DND-41 (cell line): ENCODE measurements at regions not wholly inside any gene's neighbourhood (a gene's known extent, or its start where the extent isn't known, plus 50 kb on each side); places are given as distances from the start of the nearest gene placed in this dataset.

Experiments
- ATAC-seq: fragments of 200-7000 bp; cut with Tn5 transposase; 3 replicates; pipeline ENCODE4 v1.9.1; 2021; ENCODE audit warnings: low read depth; ENCODE audit not compliant: insufficient read depth
- DNase-seq: peaks from one replicate; pipeline ENCODE4 v3.0.0-alpha.2; 2020
- H2AFZ ChIP-seq: 2 replicates; pipeline ENCODE4 v1.6.0; 2012; ENCODE audit warnings: low read depth, low read length
- H3K27ac ChIP-seq: 2 replicates; pipeline ENCODE4 v1.5.1; 2012; ENCODE audit warnings: low read length, inconsistent platforms
- H3K27me3 ChIP-seq: fragments of 200-600 bp; sonication (generic); 2 replicates; pipeline ENCODE4 v1.6.0; 2012; ENCODE audit warnings: low read length, mild to moderate bottlenecking, inconsistent platforms; ENCODE audit not compliant: insufficient read depth, poor library complexity
- H3K36me3 ChIP-seq: 2 replicates; pipeline ENCODE4 v1.5.1; 2012; ENCODE audit warnings: low read length, inconsistent platforms; ENCODE audit not compliant: insufficient read depth
- H3K4me1 ChIP-seq: 2 replicates; pipeline ENCODE4 v1.5.1; 2012; ENCODE audit warnings: mild to moderate bottlenecking, low read length; ENCODE audit not compliant: insufficient read depth
- H3K4me2 ChIP-seq: 2 replicates; pipeline ENCODE4 v1.6.0; 2012; ENCODE audit warnings: mild to moderate bottlenecking, moderate library complexity, low read length, inconsistent platforms; ENCODE audit not compliant: insufficient read depth
- H3K4me3 ChIP-seq, 2 experiments: fragments of 200-600 bp in 1 of 2; shearing (Covaris generic) in 1 of 2; 2 replicates each; pipeline ENCODE4 v1.5.1; 2012 to 2016; ENCODE audit warnings: inconsistent platforms in 2 of 2, low read length in 2 of 2, mild to moderate bottlenecking in 2 of 2, low read depth in 1 of 2, moderate library complexity in 1 of 2
- H3K79me2 ChIP-seq: 2 replicates; pipeline ENCODE4 v1.6.0; 2012; ENCODE audit warnings: low read length, inconsistent platforms; ENCODE audit not compliant: insufficient read depth
- H3K9ac ChIP-seq: 2 replicates; pipeline ENCODE4 v1.6.0; 2012; ENCODE audit warnings: low read depth, mild to moderate bottlenecking, inconsistent platforms, low read length, moderate library complexity
- H3K9me3 ChIP-seq: 2 replicates; pipeline ENCODE4 v1.5.1; 2012; ENCODE audit warnings: low read length, moderate library complexity, mild to moderate bottlenecking, inconsistent platforms; ENCODE audit not compliant: insufficient read depth, severe bottlenecking
- H4K20me1 ChIP-seq: 2 replicates; pipeline ENCODE4 v1.6.0; 2012; ENCODE audit warnings: low read length; ENCODE audit not compliant: insufficient read depth
- EZH2 ChIP-seq: IDR thresholded peaks from 3 replicates; pipeline ENCODE4 v1.6.1; 2012; ENCODE audit warnings: borderline replicate concordance, low read depth, mild to moderate bottlenecking, moderate library complexity, low read length, inconsistent platforms; ENCODE audit not compliant: severe bottlenecking
- TF ChIP-seq, protein P1 (sequence below): IDR thresholded peaks from 2 replicates; pipeline ENCODE4 v1.5.1; 2012; ENCODE audit warnings: borderline replicate concordance, low read length, moderate library complexity, mild to moderate bottlenecking; ENCODE audit not compliant: poor library complexity, severe bottlenecking; ENCODE audit errors: extremely low read depth

DNA sequence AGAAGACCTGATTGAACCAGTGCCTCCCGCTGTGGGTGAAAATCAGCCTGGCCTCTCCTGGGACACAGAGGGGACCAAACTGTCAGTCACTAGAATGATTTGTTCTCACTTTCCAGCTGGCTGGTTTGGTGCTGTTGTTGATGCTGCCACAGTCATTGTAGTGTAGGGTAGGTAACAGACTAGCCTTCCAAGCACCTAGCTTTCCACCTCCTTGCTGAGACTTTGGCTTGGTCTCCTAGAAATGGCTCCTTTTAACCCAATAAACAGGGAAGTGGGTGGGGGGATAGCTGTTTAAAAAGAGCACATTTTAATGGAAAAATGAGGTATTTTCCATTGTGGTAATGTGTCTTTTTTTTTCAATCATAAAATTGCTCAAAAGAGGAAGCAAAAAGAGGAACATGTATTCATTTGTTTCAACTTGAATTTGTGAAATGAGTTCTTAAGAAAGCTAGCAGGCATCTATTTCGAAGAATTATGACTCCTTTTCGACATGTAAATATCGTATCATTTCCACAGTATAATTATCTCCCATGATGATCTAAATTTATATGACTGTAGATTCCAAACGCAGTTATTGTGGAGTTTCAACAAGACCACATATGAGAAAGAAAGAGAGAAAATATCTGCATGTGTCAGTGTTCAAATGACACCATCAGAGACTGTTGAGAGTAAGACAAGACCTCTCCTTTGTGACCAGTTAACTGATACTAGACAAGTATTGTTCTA lies 190.1 kb downstream of the HLX start:
- H3K9ac ChIP-seq = no peak overlapping the region
- DNase-seq = no peak
- no peaks in the 10 kb centered on the region for H3K4me1 ChIP-seq
- TF ChIP-seq, protein P1, sequence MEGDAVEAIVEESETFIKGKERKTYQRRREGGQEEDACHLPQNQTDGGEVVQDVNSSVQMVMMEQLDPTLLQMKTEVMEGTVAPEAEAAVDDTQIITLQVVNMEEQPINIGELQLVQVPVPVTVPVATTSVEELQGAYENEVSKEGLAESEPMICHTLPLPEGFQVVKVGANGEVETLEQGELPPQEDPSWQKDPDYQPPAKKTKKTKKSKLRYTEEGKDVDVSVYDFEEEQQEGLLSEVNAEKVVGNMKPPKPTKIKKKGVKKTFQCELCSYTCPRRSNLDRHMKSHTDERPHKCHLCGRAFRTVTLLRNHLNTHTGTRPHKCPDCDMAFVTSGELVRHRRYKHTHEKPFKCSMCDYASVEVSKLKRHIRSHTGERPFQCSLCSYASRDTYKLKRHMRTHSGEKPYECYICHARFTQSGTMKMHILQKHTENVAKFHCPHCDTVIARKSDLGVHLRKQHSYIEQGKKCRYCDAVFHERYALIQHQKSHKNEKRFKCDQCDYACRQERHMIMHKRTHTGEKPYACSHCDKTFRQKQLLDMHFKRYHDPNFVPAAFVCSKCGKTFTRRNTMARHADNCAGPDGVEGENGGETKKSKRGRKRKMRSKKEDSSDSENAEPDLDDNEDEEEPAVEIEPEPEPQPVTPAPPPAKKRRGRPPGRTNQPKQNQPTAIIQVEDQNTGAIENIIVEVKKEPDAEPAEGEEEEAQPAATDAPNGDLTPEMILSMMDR = no peak
- TF ChIP-seq EZH2 = no peak
- no peak overlapping the region for H3K4me2 ChIP-seq
- no peaks in the 10 kb centered on the region for H3K36me3 ChIP-seq
- H3K27me3 ChIP-seq = no peaks in the 10 kb centered on the region
- H3K79me2 ChIP-seq = no peaks in the 10 kb centered on the region
- ATAC-seq = no peak
- no peaks in the 10 kb centered on the region for H3K9me3 ChIP-seq
- no peak overlapping the region for H2AFZ ChIP-seq
- no peak overlapping the region for H3K27ac ChIP-seq
- no peaks in the 10 kb centered on the region for H4K20me1 ChIP-seq
- no peak overlapping the region for H3K4me3 ChIP-seq

- Histone ChIP-seq H3K4me2 (no peak overlapping the region), H3K9me3 (no peaks in the 10 kb centered on the region), H3K9ac (no peak overlapping the region), H3K4me3 (no peak overlapping the region), H3K36me3 (no peaks in the 10 kb centered on the region), H2AFZ (no peak overlapping the region), H3K27ac (no peak overlapping the region), H4K20me1 (no peaks in the 10 kb centered on the region), H3K79me2 (no peaks in the 10 kb centered on the region), H3K4me1 (no peaks in the 10 kb centered on the region), H3K27me3 (no peaks in the 10 kb centered on the region)
- DNase-seq = no peak
- TF ChIP-seq EZH2 = no peak
- TF ChIP-seq, protein P1 = no peak
- ATAC-seq = no peak
Observed at GRCh38 chr1:221069986-221070385, 190.7 kb downstream of the HLX start.

GRCh38 chr1:221071777-221072176 lies 192.5 kb downstream of the HLX start:
- no peak for ATAC-seq
- Histone ChIP-seq H3K9ac (no peak overlapping the region), H3K9me3 (no peaks in the 10 kb centered on the region), H3K27ac (no peak overlapping the region), H3K4me1 (no peaks in the 10 kb centered on the region), H3K4me2 (no peak overlapping the region), H3K36me3 (no peaks in the 10 kb centered on the region), H3K4me3 (no peak overlapping the region), H3K27me3 (no peaks in the 10 kb centered on the region), H3K79me2 (no peaks in the 10 kb centered on the region), H4K20me1 (no peaks in the 10 kb centered on the region), H2AFZ (no peak overlapping the region)
- no peak for TF ChIP-seq EZH2
- TF ChIP-seq, protein P1 = no peak
- no peak for DNase-seq
